ENCODE measurements at regions not wholly inside any gene's neighbourhood (a gene's known extent, or its start where the extent isn't known, plus 50 kb on each side); places are given as distances from the start of the nearest gene placed in this dataset.

DNA sequence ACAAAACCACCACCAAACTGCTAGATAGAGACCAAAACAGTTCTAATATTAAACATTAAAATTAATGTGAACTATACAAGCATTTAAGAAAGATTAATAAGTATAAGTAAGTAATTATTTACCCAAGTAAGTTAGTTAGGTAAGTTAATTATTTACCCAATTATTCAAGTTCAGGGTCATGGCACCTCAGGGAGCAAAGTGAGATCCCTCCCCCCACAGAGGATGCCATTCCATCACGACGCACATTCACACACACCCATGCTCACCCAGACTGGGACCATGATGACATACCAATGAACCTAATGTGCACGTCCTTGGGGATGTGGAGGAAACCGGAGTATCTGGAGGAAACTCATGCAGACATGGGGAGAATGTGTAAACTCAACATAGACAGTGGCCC, 229.1 kb downstream of the NR2F2 start:
- TF ChIP-seq, protein P1, sequence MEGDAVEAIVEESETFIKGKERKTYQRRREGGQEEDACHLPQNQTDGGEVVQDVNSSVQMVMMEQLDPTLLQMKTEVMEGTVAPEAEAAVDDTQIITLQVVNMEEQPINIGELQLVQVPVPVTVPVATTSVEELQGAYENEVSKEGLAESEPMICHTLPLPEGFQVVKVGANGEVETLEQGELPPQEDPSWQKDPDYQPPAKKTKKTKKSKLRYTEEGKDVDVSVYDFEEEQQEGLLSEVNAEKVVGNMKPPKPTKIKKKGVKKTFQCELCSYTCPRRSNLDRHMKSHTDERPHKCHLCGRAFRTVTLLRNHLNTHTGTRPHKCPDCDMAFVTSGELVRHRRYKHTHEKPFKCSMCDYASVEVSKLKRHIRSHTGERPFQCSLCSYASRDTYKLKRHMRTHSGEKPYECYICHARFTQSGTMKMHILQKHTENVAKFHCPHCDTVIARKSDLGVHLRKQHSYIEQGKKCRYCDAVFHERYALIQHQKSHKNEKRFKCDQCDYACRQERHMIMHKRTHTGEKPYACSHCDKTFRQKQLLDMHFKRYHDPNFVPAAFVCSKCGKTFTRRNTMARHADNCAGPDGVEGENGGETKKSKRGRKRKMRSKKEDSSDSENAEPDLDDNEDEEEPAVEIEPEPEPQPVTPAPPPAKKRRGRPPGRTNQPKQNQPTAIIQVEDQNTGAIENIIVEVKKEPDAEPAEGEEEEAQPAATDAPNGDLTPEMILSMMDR (IDR thresholded peaks at IDR 0.05; ENCODE audit: borderline replicate concordance, control extremely low read depth, extremely low read depth, insufficient read depth, missing control alignments), result no peak
- DNase-seq (ENCODE audit: low spot score), result no peak
- in situ Hi-C loops (cut with MboI; ENCODE audit: low sequenced_read_pairs, unreplicated experiment), result no loop called here

DNA sequence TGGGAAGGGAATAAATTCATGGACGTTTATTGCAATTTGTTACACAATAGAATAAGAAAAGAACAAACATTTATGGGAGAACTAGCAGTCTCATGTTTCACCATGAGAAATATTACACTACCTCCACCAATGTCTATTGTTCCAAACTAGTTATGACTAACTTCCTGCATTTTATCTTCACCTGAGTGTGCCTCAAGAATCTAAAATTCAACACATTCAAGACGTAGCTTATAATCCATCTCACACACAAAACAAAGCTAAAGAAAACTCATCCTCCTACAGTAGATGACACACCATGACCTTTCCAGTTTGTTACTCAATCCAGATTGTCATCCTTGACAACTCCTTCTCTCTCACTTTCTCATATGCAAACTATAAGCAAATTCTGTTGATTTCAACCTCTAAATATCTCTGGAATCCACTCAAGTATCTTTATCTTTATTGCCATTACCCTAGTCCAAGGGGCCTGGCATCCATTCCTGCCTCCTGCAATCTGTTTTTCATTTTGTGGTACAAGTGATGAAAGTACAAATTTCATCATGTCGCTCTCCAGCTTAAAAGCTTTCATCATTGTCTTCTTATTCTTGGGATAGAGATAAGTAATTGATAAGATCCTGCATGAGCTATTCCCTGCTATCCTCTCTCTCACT, 229.9 kb downstream of the NR2F2 start:
- no peak for DNase-seq (ENCODE audit: low spot score)
- in situ Hi-C loops (cut with MboI; ENCODE audit: low sequenced_read_pairs, unreplicated experiment), result no loop called here
- TF ChIP-seq, protein P1 (IDR thresholded peaks at IDR 0.05; ENCODE audit: borderline replicate concordance, control extremely low read depth, extremely low read depth, insufficient read depth, missing control alignments), result no peak

DNA sequence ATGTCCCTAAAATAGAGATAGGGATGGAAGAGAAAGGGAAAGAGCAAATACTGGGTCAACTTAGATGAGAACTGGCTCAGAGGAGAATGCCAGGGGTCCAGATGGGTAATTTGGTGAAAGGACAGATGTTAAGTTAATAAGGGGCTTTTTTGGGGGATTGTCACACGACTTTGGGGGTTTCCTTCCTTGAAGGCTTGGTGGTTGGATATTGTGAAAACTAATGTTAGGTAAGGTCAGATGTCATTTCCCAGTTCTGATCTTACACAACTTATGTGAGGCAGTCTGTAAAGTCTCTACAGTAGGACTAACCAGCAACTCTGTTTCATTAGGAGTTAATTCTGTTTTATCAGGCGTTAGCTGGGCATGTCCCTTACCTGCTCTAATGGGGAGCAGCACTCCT, 231.1 kb downstream of the NR2F2 start:
- in situ Hi-C loops (cut with MboI; ENCODE audit: low sequenced_read_pairs, unreplicated experiment), result no loop called here
- DNase-seq (ENCODE audit: low spot score), result no peak
- TF ChIP-seq, protein P1 (IDR thresholded peaks at IDR 0.05; ENCODE audit: borderline replicate concordance, control extremely low read depth, extremely low read depth, insufficient read depth, missing control alignments), result no peak

DNA sequence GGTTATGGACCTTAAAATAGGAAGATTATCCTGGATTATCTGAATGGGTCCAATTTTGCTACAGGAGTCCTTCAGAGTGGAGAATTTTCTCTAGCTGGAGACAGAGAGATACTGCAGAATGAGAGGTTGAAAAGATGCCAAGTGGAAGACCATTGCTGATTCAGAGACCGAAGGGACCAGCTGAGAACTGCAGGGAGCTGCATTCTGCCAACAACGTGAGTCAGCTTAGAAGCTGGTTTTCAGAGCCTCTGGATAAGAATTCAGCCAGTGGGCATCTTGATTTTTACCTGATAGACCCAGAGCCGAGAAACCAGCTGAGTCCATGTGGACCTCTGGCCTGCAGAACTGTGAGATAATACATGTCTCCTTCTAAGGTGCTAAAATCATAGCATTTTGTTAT, 234.0 kb downstream of the NR2F2 start:
- no peak for DNase-seq (ENCODE audit: low spot score)
- in situ Hi-C loops (cut with MboI; ENCODE audit: low sequenced_read_pairs, unreplicated experiment), result no loop called here
- TF ChIP-seq, protein P1 (IDR thresholded peaks at IDR 0.05; ENCODE audit: borderline replicate concordance, control extremely low read depth, extremely low read depth, insufficient read depth, missing control alignments), result no peak

DNA sequence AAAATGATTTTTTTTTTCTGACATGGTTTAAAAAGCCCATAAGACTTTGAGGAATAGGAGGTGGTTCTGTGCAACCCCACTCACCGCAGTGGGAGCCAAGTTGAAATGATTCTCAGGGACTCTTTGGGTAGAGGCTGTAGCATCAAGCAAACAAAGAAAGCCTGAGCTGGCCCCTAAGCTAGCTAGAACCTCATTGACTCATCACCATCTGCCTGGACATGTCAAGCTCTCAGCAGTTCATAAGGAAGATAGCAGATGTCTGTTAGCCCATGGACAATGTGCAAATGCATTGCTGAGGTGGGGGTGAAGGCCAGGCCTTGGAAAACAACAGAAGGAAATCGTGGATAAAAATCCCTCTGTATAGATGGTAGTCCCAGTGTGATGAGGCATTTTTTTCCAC, 234.8 kb downstream of the NR2F2 start:
- DNase-seq (ENCODE audit: low spot score), result no peak
- in situ Hi-C loops (cut with MboI; ENCODE audit: low sequenced_read_pairs, unreplicated experiment), result no loop called here
- TF ChIP-seq, protein P1 (IDR thresholded peaks at IDR 0.05; ENCODE audit: borderline replicate concordance, control extremely low read depth, extremely low read depth, insufficient read depth, missing control alignments), result no peak

DNA sequence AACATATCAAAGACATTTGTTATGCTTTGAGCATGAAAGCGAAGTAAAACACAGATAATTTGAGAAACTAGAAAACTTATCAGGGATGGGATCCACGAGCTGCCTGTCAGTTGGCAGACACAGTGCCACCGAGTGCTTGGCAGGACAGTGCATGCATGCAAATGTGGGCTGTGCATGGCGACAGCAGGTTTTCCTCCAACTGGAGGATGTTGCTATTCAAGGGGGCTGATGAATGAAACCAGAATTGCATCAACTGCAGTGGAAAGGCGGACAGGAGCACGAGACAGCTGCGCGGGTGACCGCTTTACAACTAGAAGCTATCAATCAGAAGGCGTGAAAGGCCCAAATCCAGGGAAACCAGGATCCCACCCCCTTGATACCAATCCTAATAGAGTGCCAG, 244.3 kb downstream of the NR2F2 start:
- no peak for DNase-seq (ENCODE audit: low spot score)
- in situ Hi-C loops (cut with MboI; ENCODE audit: low sequenced_read_pairs, unreplicated experiment), result no loop called here
- TF ChIP-seq, protein P1 (IDR thresholded peaks at IDR 0.05; ENCODE audit: borderline replicate concordance, control extremely low read depth, extremely low read depth, insufficient read depth, missing control alignments), result no peak

All from GM13976 (cell line).